ENCODE measurements at regions not wholly inside any gene's neighbourhood (a gene's known extent, or its start where the extent isn't known, plus 50 kb on each side); places are given as distances from the start of the nearest gene placed in this dataset.

GRCh38 chr16:35131429-35131828 lies 1672.0 kb downstream of the TP53TG3F start:
- TF ChIP-seq CTCF (IDR thresholded peaks at IDR 0.05; ENCODE audit: low read depth, low read length): no peak
- no peak for TF ChIP-seq EZH2phosphoT487 (IDR thresholded peaks at IDR 0.05; ENCODE audit: low read depth)

Measured in OCI-LY3 (cell line).